C4-2B (cell line): ENCODE measurements at regions not wholly inside any gene's neighbourhood (a gene's known extent, or its start where the extent isn't known, plus 50 kb on each side); places are given as distances from the start of the nearest gene placed in this dataset.

ENCODE experiments used
- CTCF ChIP-seq: fragments of 450-650 bp; conservative IDR thresholded peaks from 2 replicates; pipeline ENCODE4 v1.5.1; 2017; ENCODE audit warnings: mild to moderate bottlenecking
- ZFX ChIP-seq: fragments of 450-650 bp; IDR thresholded peaks from 2 replicates; pipeline ENCODE4 v1.6.1; 2017

GRCh38 chr7:85765698-85766298 is 578.9 kb upstream of the SEMA3D start:
- 0 out of 2 replicates have a peak, but pooled peaks have one; percentile 4 for TF ChIP-seq CTCF
- TF ChIP-seq ZFX = no peak
